ENCODE measurements at regions not wholly inside any gene's neighbourhood (a gene's known extent, or its start where the extent isn't known, plus 50 kb on each side); places are given as distances from the start of the nearest gene placed in this dataset.

DNA sequence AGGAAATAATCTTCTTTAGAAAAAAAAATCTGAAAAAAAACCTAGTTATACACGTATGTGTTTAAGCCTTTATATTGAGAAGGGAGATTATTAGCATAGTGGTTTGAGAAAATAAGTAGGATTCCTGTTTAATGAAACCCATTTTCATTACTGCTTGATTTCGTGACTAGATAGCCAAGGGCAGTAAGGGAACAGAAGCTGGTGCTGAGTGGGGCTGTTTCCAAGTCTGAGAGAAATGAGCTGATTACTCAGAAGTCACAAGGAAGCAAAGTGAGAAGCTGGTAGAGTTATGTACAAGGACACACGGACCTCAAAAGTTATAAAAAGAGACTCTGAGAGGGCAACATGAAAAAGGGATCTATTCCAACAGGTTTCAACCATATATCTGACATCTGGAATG lies 256.5 kb downstream of the TTLL7 start:
- TF ChIP-seq NFIC (IDR thresholded peaks at IDR 0.05) (no peak), ZBTB7A (IDR thresholded peaks at IDR 0.05; ENCODE audit: low read depth) (no peak), TAF1 (IDR thresholded peaks at IDR 0.05; ENCODE audit: low read depth) (no peak), EP300 (IDR thresholded peaks at IDR 0.05; ENCODE audit: borderline replicate concordance) (no peak), TEAD4 (IDR thresholded peaks at IDR 0.05) (no peak), RAD21 (IDR thresholded peaks at IDR 0.05; ENCODE audit: low read depth) (no peak), CREB1 (IDR thresholded peaks at IDR 0.05; ENCODE audit: low read depth) (no peak)
- TF ChIP-seq, protein P1, sequence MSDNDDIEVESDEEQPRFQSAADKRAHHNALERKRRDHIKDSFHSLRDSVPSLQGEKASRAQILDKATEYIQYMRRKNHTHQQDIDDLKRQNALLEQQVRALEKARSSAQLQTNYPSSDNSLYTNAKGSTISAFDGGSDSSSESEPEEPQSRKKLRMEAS (IDR thresholded peaks at IDR 0.05): no peak
- TF ChIP-seq, protein P2, sequence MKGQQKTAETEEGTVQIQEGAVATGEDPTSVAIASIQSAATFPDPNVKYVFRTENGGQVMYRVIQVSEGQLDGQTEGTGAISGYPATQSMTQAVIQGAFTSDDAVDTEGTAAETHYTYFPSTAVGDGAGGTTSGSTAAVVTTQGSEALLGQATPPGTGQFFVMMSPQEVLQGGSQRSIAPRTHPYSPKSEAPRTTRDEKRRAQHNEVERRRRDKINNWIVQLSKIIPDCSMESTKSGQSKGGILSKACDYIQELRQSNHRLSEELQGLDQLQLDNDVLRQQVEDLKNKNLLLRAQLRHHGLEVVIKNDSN (IDR thresholded peaks at IDR 0.05): no peak
- TF ChIP-seq, protein P3, sequence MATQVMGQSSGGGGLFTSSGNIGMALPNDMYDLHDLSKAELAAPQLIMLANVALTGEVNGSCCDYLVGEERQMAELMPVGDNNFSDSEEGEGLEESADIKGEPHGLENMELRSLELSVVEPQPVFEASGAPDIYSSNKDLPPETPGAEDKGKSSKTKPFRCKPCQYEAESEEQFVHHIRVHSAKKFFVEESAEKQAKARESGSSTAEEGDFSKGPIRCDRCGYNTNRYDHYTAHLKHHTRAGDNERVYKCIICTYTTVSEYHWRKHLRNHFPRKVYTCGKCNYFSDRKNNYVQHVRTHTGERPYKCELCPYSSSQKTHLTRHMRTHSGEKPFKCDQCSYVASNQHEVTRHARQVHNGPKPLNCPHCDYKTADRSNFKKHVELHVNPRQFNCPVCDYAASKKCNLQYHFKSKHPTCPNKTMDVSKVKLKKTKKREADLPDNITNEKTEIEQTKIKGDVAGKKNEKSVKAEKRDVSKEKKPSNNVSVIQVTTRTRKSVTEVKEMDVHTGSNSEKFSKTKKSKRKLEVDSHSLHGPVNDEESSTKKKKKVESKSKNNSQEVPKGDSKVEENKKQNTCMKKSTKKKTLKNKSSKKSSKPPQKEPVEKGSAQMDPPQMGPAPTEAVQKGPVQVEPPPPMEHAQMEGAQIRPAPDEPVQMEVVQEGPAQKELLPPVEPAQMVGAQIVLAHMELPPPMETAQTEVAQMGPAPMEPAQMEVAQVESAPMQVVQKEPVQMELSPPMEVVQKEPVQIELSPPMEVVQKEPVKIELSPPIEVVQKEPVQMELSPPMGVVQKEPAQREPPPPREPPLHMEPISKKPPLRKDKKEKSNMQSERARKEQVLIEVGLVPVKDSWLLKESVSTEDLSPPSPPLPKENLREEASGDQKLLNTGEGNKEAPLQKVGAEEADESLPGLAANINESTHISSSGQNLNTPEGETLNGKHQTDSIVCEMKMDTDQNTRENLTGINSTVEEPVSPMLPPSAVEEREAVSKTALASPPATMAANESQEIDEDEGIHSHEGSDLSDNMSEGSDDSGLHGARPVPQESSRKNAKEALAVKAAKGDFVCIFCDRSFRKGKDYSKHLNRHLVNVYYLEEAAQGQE (IDR thresholded peaks at IDR 0.05; ENCODE audit: low read depth): no peak

DNA sequence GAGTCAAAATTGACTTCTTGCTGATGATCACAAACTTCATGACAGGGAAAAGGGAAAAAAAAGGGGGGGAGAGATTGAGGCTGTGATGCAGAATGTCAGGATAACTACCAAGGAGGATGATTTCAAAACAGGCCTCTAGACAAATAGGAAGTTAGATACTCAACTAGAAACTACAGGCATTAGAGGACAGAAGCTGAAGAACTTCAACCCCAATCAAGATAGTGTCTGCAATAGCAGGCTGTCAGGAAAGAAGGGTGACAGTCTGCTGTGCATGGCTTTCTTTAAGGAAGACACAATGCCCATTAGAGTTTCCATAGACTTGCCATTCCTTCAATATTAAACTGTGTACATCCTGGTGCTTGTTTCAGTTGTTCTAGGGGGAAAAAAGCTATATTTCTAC lies 257.2 kb downstream of the TTLL7 start:
- TF ChIP-seq TEAD4 (IDR thresholded peaks at IDR 0.05) (no peak), CEBPB (IDR thresholded peaks at IDR 0.05) (no peak), EP300 (IDR thresholded peaks at IDR 0.05; ENCODE audit: borderline replicate concordance) (no peak), EGR1 (IDR thresholded peaks at IDR 0.05) (no peak), YY1 (IDR thresholded peaks at IDR 0.05; ENCODE audit: low read depth) (no peak), TAF1 (IDR thresholded peaks at IDR 0.05; ENCODE audit: low read depth) (no peak), CREB1 (IDR thresholded peaks at IDR 0.05; ENCODE audit: low read depth) (no peak), RAD21 (IDR thresholded peaks at IDR 0.05; ENCODE audit: low read depth) (no peak), TCF12 (IDR thresholded peaks at IDR 0.05; ENCODE audit: low read depth) (no peak), FOXM1 (IDR thresholded peaks at IDR 0.05; ENCODE audit: borderline replicate concordance, low read depth) (no peak), NFIC (IDR thresholded peaks at IDR 0.05) (no peak)
- TF ChIP-seq, protein P3 (IDR thresholded peaks at IDR 0.05; ENCODE audit: low read depth): no peak
- TF ChIP-seq, protein P2 (IDR thresholded peaks at IDR 0.05): no peak
- TF ChIP-seq, protein P1 (IDR thresholded peaks at IDR 0.05): no peak

DNA sequence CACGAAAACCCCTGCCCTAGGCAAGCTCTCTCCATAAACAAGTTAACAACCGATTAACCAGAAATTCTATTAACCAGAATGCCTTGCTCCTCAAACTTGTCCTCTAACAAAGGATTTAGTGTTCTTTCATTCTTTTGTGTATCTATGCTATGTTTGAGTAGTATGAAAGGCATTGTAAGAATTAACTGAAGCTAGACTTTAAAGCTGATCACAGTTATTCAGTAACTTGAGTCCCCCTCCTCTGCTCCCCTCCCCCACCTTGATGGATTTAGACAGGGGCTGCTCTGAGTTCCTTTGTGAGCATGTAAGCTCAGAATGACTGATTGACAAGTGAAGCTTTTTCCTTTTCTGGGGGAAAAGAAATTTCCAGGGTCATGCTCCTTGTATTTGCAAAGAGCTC lies 257.6 kb downstream of the TTLL7 start:
- TF ChIP-seq RAD21 (IDR thresholded peaks at IDR 0.05; ENCODE audit: low read depth) (no peak), TCF12 (IDR thresholded peaks at IDR 0.05; ENCODE audit: low read depth) (no peak), EP300 (IDR thresholded peaks at IDR 0.05; ENCODE audit: borderline replicate concordance) (no peak), ZBTB7A (IDR thresholded peaks at IDR 0.05; ENCODE audit: low read depth) (no peak), FOXM1 (IDR thresholded peaks at IDR 0.05; ENCODE audit: borderline replicate concordance, low read depth) (no peak), CREB1 (IDR thresholded peaks at IDR 0.05; ENCODE audit: low read depth) (no peak), EGR1 (IDR thresholded peaks at IDR 0.05) (no peak), NFIC (IDR thresholded peaks at IDR 0.05) (no peak)
- TF ChIP-seq, protein P1 (IDR thresholded peaks at IDR 0.05): no peak
- TF ChIP-seq, protein P3 (IDR thresholded peaks at IDR 0.05; ENCODE audit: low read depth): no peak
- TF ChIP-seq, protein P2 (IDR thresholded peaks at IDR 0.05): no peak

DNA sequence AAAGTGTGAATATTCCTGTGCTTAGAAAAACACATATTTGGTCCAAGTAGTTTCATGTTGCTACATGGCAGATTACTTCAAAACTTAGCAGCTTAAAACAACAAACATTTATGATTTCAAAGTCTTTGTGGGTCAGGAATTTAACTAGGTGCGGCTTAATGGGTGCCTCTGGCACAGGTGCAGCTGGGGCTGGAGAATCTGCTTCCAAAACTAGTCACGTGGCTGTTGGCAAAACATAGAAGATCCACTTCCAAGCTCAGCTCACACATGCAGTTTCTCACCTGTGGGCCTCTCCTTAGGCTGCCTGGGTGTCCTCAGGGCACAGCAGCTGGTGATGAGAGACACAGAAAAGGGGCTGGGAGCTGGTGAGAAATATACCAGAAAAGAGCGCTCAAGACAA lies 263.4 kb downstream of the TTLL7 start:
- TF ChIP-seq CREB1 (IDR thresholded peaks at IDR 0.05; ENCODE audit: low read depth) (no peak), TAF1 (IDR thresholded peaks at IDR 0.05; ENCODE audit: low read depth) (no peak), EP300 (IDR thresholded peaks at IDR 0.05; ENCODE audit: borderline replicate concordance) (no peak), TCF12 (IDR thresholded peaks at IDR 0.05; ENCODE audit: low read depth) (no peak)

Measured in Ishikawa (cell line).